Tibial nerve (tissue), 4 donors: ENCODE measurements at regions not wholly inside any gene's neighbourhood (a gene's known extent, or its start where the extent isn't known, plus 50 kb on each side); places are given as distances from the start of the nearest gene placed in this dataset.

Experiments used
- EP300 ChIP-seq, 2 donors: sonication (generic); formaldehyde crosslinking; IDR thresholded peaks; one replicate each; pipeline ENCODE4 v1.6.1; 2017; ENCODE audit warnings: antibody characterized with exemption in 2 of 2, mild to moderate bottlenecking in 1 of 2
- POLR2A ChIP-seq, 2 donors: fragments of 450-650 bp; IDR thresholded peaks; one replicate each; pipeline ENCODE4 v1.6.1; 2017; ENCODE audit warnings: antibody characterized with exemption in 2 of 2, mild to moderate bottlenecking in 2 of 2, moderate library complexity in 2 of 2
- TF ChIP-seq, protein P1 (sequence below), 5 experiments: fragments of 200-600 bp in 3 of 5; fragments of 450-650 bp in 2 of 5; sonication (generic) in 3 of 5; IDR thresholded peaks; one replicate each; pipeline ENCODE4 v1.5.1; 2016 to 2019; ENCODE audit warnings: antibody characterized with exemption in 5 of 5, mild to moderate bottlenecking in 3 of 5, moderate library complexity in 2 of 5

GRCh38 chr16:26951950-26952349 lies 114.8 kb upstream of the C16orf82 start:
- no peak for TF ChIP-seq EP300 (IDR thresholded peaks at IDR 0.05)
- TF ChIP-seq, protein P1, sequence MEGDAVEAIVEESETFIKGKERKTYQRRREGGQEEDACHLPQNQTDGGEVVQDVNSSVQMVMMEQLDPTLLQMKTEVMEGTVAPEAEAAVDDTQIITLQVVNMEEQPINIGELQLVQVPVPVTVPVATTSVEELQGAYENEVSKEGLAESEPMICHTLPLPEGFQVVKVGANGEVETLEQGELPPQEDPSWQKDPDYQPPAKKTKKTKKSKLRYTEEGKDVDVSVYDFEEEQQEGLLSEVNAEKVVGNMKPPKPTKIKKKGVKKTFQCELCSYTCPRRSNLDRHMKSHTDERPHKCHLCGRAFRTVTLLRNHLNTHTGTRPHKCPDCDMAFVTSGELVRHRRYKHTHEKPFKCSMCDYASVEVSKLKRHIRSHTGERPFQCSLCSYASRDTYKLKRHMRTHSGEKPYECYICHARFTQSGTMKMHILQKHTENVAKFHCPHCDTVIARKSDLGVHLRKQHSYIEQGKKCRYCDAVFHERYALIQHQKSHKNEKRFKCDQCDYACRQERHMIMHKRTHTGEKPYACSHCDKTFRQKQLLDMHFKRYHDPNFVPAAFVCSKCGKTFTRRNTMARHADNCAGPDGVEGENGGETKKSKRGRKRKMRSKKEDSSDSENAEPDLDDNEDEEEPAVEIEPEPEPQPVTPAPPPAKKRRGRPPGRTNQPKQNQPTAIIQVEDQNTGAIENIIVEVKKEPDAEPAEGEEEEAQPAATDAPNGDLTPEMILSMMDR (IDR thresholded peaks at IDR 0.05), result no peak
- TF ChIP-seq POLR2A (IDR thresholded peaks at IDR 0.05), result no peak
